GM04504 (cell line): ENCODE measurements at regions not wholly inside any gene's neighbourhood (a gene's known extent, or its start where the extent isn't known, plus 50 kb on each side); places are given as distances from the start of the nearest gene placed in this dataset.
"Not testable (repeated sequence)": the region's sequence is repeated elsewhere in the genome, so short reads cannot be mapped to it uniquely, and the experiment has no call there.

Experiments used
- DNase-seq: peaks from one replicate; pipeline ENCODE4 v3.0.0-alpha.2; 2012; ENCODE audit warnings: low read depth

- no peak for DNase-seq
Observed at GRCh38 chr20:29687438-29687837, 1570.0 kb upstream of the DEFB115 start.

GRCh38 chr20:29689411-29690225 lies 1567.8 kb upstream of the DEFB115 start:
- DNase-seq = no peak

- no peak for DNase-seq
Observed at GRCh38 chr20:29690274-29690673, 1567.2 kb upstream of the DEFB115 start.

- DNase-seq = no peak
Observed at GRCh38 chr20:29740601-29740950, 1516.9 kb upstream of the DEFB115 start.

- DNase-seq = no peak
Observed at GRCh38 chr20:29740951-29741593, 1516.4 kb upstream of the DEFB115 start.

- DNase-seq = no peak
Observed at GRCh38 chr20:29741594-29741893, 1515.9 kb upstream of the DEFB115 start.

- no peak for DNase-seq
Observed at GRCh38 chr20:29741894-29742698, 1515.4 kb upstream of the DEFB115 start.

GRCh38 chr20:29742699-29743100 lies 1514.8 kb upstream of the DEFB115 start:
- no peak for DNase-seq

- DNase-seq = no peak
Observed at GRCh38 chr20:29743101-29743931, 1514.1 kb upstream of the DEFB115 start.

GRCh38 chr20:29744071-29744470 lies 1513.4 kb upstream of the DEFB115 start:
- DNase-seq = no peak

GRCh38 chr20:29745534-29746245 lies 1511.8 kb upstream of the DEFB115 start:
- not testable (repeated sequence) for DNase-seq

- no peak for DNase-seq
Observed at GRCh38 chr20:29750268-29750899, 1507.1 kb upstream of the DEFB115 start.

- DNase-seq = not testable (repeated sequence)
Observed at GRCh38 chr20:29752644-29753425, 1504.6 kb upstream of the DEFB115 start.

- DNase-seq = not testable (repeated sequence)
Observed at GRCh38 chr20:29753426-29753746, 1504.1 kb upstream of the DEFB115 start.

- not testable (repeated sequence) for DNase-seq
Observed at GRCh38 chr20:29753879-29754278, 1503.6 kb upstream of the DEFB115 start.

- DNase-seq = not testable (repeated sequence)
Observed at GRCh38 chr20:29755854-29756498, 1501.5 kb upstream of the DEFB115 start.

- no peak for DNase-seq
Observed at GRCh38 chr20:29756664-29757063, 1500.8 kb upstream of the DEFB115 start.

- DNase-seq = not testable (repeated sequence)
Observed at GRCh38 chr20:29761621-29762385, 1495.7 kb upstream of the DEFB115 start.

- no peak for DNase-seq
Observed at GRCh38 chr20:29762620-29763019, 1494.8 kb upstream of the DEFB115 start.
